ENCODE measurements at regions not wholly inside any gene's neighbourhood (a gene's known extent, or its start where the extent isn't known, plus 50 kb on each side); places are given as distances from the start of the nearest gene placed in this dataset.

DNA sequence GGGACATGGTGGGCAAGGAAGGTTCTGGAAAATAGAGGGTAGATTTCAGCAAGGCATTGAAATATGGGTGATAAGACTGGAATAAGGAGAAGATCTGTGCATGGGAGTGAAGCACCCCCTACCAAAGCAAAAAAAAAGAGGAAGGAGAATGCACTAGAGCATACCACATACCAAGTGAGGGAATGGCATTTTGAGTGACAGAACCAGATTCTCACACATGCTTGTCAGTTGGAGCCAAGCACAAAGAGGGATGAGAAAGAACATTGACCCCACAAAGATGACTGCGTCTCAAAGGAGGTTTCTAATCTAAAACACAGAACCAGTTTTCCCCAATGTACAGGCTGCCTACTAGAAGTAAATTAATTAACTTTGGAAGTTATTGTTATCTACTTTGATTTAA, 140.3 kb upstream of the SMAD1 start:
- no peaks in the 10 kb centered on the region for H3K9me3 ChIP-seq
- no peak overlapping the region for H3K27ac ChIP-seq
- ATAC-seq = no peak
- no peak for DNase-seq
- H3K36me3 ChIP-seq (replicated peaks in 1 of 2; ENCODE audit: insufficient read depth in 1 of 2, low read depth in 2 of 2) = no peaks in the 10 kb centered on the region
- intact Hi-C loops (cut with DNase I) = no loop called here
- no peaks in the 10 kb centered on the region for H3K27me3 ChIP-seq
- TF ChIP-seq POLR2A (IDR thresholded peaks at IDR 0.05) (no peak), CTCF (IDR thresholded peaks at IDR 0.05) (no peak)
- H3K4me1 ChIP-seq = peaks cover 15% of the 10 kb centered on the region
- H3K4me3 ChIP-seq = no peak overlapping the region
- WGBS, 2 donors = 76 to 83% methylated on average over 1 of the region's 1 CpG

GRCh38 chr4:145340071-145340675, 141.5 kb upstream of the SMAD1 start:
- WGBS, 2 donors = 51 to 52% methylated on average over 7 of the region's 7 CpGs
- Histone ChIP-seq H3K4me1 (peaks cover 15% of the 10 kb centered on the region), H3K27ac (peak overlapping the region in 1 of 4 donors; percentile 61), H3K36me3 (replicated peaks in 1 of 2; ENCODE audit: insufficient read depth in 1 of 2, low read depth in 2 of 2) (no peaks in the 10 kb centered on the region), H3K9me3 (no peaks in the 10 kb centered on the region), H3K27me3 (no peaks in the 10 kb centered on the region), H3K4me3 (no peak overlapping the region)
- peak in 3 of 4 donors; percentile 29 to 60 (median 45) for DNase-seq
- TF ChIP-seq POLR2A (IDR thresholded peaks at IDR 0.05) (no peak), CTCF (IDR thresholded peaks at IDR 0.05) (no peak)
- intact Hi-C loops (cut with DNase I) = no loop called here
- ATAC-seq = peak; percentile 57

- H3K27ac ChIP-seq = peak overlapping the region in 2 of 4 donors; percentile 35 to 61
- H3K36me3 ChIP-seq (replicated peaks in 1 of 2; ENCODE audit: insufficient read depth in 1 of 2, low read depth in 2 of 2) = no peaks in the 10 kb centered on the region
- ATAC-seq (peak; percentile 81), DNase-seq (no peak)
- H3K4me3 ChIP-seq = no peak overlapping the region
- peaks cover 18% of the 10 kb centered on the region for H3K4me1 ChIP-seq
- WGBS, 2 donors = 82 to 87% methylated on average over 3 of the region's 3 CpGs
- no peaks in the 10 kb centered on the region for H3K9me3 ChIP-seq
- intact Hi-C loops (cut with DNase I) = no loop called here
- H3K27me3 ChIP-seq = no peaks in the 10 kb centered on the region
- TF ChIP-seq CTCF (IDR thresholded peaks at IDR 0.05) = no peak
- TF ChIP-seq POLR2A (IDR thresholded peaks at IDR 0.05) = no peak
Measured at GRCh38 chr4:145339075-145339725, 142.5 kb upstream of the SMAD1 start.

DNA sequence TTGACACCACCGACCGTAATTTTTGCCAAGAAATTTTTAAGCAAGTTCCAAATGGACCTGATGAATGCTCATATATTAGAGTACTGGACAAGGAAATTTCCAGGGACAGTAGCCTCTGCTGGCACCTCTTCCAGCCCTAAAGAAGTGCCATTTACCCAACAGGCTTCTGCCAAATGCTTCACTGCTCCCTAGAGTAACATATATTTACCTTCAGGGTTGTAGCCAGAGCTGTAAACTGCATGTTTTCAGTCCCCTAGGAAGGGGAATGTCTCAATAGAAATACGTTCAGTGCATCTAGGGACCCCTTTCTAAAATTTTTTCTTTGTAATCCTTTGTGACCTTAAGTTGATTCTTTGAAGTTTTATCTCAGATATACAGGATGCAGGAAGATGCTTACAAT, 143.1 kb upstream of the SMAD1 start:
- DNase-seq = no peak
- intact Hi-C loops (cut with DNase I) = no loop called here
- H3K4me3 ChIP-seq = no peak overlapping the region
- no peak overlapping the region for H3K27ac ChIP-seq
- TF ChIP-seq POLR2A (IDR thresholded peaks at IDR 0.05) = no peak
- no peak for TF ChIP-seq CTCF (IDR thresholded peaks at IDR 0.05)
- no peak for ATAC-seq
- H3K9me3 ChIP-seq = no peaks in the 10 kb centered on the region
- no peaks in the 10 kb centered on the region for H3K27me3 ChIP-seq
- H3K4me1 ChIP-seq = peaks cover 24% of the 10 kb centered on the region
- H3K36me3 ChIP-seq (replicated peaks in 1 of 2; ENCODE audit: insufficient read depth in 1 of 2, low read depth in 2 of 2) = no peaks in the 10 kb centered on the region
- 89 to 90% methylated on average over 3 of the region's 3 CpGs for WGBS, 2 donors

GRCh38 chr4:145337391-145337790, 144.3 kb upstream of the SMAD1 start:
- peaks cover 30% of the 10 kb centered on the region for H3K4me1 ChIP-seq
- no peak overlapping the region for H3K4me3 ChIP-seq
- no peaks in the 10 kb centered on the region for H3K36me3 ChIP-seq (replicated peaks in 1 of 2; ENCODE audit: insufficient read depth in 1 of 2, low read depth in 2 of 2)
- ATAC-seq (no peak), DNase-seq (no peak)
- intact Hi-C loops (cut with DNase I) = no loop called here
- no peaks in the 10 kb centered on the region for H3K27me3 ChIP-seq
- no peaks in the 10 kb centered on the region for H3K9me3 ChIP-seq
- TF ChIP-seq CTCF (IDR thresholded peaks at IDR 0.05) = no peak
- no peak for TF ChIP-seq POLR2A (IDR thresholded peaks at IDR 0.05)
- WGBS, 2 donors = 100% methylated on average over 2 of the region's 2 CpGs
- no peak overlapping the region for H3K27ac ChIP-seq

All from body of pancreas (tissue), 4 donors.